Esophagus muscularis mucosa (tissue), 2 donors: ENCODE measurements at regions not wholly inside any gene's neighbourhood (a gene's known extent, or its start where the extent isn't known, plus 50 kb on each side); places are given as distances from the start of the nearest gene placed in this dataset.

Experiments used
- EP300 ChIP-seq: sonication (generic); formaldehyde crosslinking; IDR thresholded peaks from one replicate; pipeline ENCODE4 v1.6.1; 2017; ENCODE audit warnings: antibody characterized with exemption
- POLR2A ChIP-seq: fragments of 450-650 bp; IDR thresholded peaks from one replicate; pipeline ENCODE4 v1.6.1; 2017; ENCODE audit warnings: antibody characterized with exemption, moderate library complexity, mild to moderate bottlenecking, low read depth

DNA sequence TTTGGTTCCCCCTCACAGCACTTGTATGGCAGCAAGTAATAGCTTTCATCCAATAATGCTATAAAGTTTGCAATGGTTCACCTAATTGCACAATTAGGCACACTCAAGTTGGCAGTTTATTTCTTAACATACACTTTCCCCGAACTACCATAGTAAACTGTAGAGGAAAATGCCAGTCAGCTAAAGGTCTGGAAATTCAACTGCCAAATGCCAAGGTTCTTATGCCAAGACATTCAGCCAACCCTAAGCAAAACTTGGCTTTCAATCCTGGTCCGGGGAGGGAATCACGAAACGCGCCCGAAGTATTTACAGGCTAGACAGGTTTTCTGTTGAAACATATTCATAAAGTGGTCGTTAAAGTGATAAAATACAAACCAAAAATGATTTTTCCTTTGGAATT is 1512.4 kb upstream of the FLRT2 start:
- no peak for TF ChIP-seq POLR2A
- no peak for TF ChIP-seq EP300
